ENCODE measurements at regions not wholly inside any gene's neighbourhood (a gene's known extent, or its start where the extent isn't known, plus 50 kb on each side); places are given as distances from the start of the nearest gene placed in this dataset.

- no peak overlapping the region for H3K4me3 Mint-ChIP-seq (ENCODE audit: unreplicated experiment)
- no peak overlapping the region for H3K27ac Mint-ChIP-seq (ENCODE audit: unreplicated experiment)
- no peaks in the 10 kb centered on the region for H3K36me3 Mint-ChIP-seq (ENCODE audit: low read depth)
- H3K4me1 Mint-ChIP-seq (ENCODE audit: low read depth) = no peaks in the 10 kb centered on the region
- TF ChIP-seq, protein P1, sequence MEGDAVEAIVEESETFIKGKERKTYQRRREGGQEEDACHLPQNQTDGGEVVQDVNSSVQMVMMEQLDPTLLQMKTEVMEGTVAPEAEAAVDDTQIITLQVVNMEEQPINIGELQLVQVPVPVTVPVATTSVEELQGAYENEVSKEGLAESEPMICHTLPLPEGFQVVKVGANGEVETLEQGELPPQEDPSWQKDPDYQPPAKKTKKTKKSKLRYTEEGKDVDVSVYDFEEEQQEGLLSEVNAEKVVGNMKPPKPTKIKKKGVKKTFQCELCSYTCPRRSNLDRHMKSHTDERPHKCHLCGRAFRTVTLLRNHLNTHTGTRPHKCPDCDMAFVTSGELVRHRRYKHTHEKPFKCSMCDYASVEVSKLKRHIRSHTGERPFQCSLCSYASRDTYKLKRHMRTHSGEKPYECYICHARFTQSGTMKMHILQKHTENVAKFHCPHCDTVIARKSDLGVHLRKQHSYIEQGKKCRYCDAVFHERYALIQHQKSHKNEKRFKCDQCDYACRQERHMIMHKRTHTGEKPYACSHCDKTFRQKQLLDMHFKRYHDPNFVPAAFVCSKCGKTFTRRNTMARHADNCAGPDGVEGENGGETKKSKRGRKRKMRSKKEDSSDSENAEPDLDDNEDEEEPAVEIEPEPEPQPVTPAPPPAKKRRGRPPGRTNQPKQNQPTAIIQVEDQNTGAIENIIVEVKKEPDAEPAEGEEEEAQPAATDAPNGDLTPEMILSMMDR (IDR thresholded peaks at IDR 0.05) = no peak
- H3K27me3 Mint-ChIP-seq (ENCODE audit: low read depth) = peaks cover 15% of the 10 kb centered on the region
- no peaks in the 10 kb centered on the region for H3K9me3 Mint-ChIP-seq (ENCODE audit: low read depth)
- DNase-seq (ENCODE audit: low spot score) = no peak
These were observed 115.3 kb upstream of the KIRREL3 start for GRCh38 chr11:127115844-127116243.

- TF ChIP-seq, protein P1 (IDR thresholded peaks at IDR 0.05) = no peak
- no peak for DNase-seq (ENCODE audit: low spot score)
- peaks cover 19% of the 10 kb centered on the region for H3K27me3 Mint-ChIP-seq (ENCODE audit: low read depth)
- H3K36me3 Mint-ChIP-seq (ENCODE audit: low read depth) = no peaks in the 10 kb centered on the region
- no peaks in the 10 kb centered on the region for H3K4me1 Mint-ChIP-seq (ENCODE audit: low read depth)
- H3K4me3 Mint-ChIP-seq (ENCODE audit: unreplicated experiment) = no peak overlapping the region
- no peaks in the 10 kb centered on the region for H3K9me3 Mint-ChIP-seq (ENCODE audit: low read depth)
- H3K27ac Mint-ChIP-seq (ENCODE audit: unreplicated experiment) = no peak overlapping the region
These were observed 113.5 kb upstream of the KIRREL3 start for GRCh38 chr11:127114035-127114434.

DNA sequence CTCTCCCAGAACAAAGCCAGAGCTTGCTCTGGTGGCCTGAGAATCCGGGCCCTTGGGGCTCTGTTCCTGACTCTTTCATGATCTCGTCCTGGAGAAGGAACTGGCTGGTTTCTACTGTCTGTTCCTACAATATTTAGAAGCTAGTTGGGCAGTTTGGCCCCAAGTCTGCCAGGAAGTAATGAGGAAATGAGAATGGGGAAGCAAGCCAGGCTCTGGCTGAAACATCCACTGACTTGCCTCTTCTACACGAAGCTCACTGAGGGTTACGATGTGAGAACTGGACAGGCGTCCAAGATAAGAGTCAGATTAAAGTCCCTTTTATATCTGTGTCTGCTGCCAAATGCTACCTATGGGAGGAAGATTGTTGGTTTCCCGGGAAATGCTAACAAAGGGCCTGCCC is 110.0 kb upstream of the KIRREL3 start:
- peaks cover 24% of the 10 kb centered on the region for H3K27me3 Mint-ChIP-seq (ENCODE audit: low read depth)
- H3K4me1 Mint-ChIP-seq (ENCODE audit: low read depth) = no peaks in the 10 kb centered on the region
- no peak overlapping the region for H3K27ac Mint-ChIP-seq (ENCODE audit: unreplicated experiment)
- H3K36me3 Mint-ChIP-seq (ENCODE audit: low read depth) = no peaks in the 10 kb centered on the region
- H3K9me3 Mint-ChIP-seq (ENCODE audit: low read depth) = no peaks in the 10 kb centered on the region
- no peak overlapping the region for H3K4me3 Mint-ChIP-seq (ENCODE audit: unreplicated experiment)
- TF ChIP-seq, protein P1 (IDR thresholded peaks at IDR 0.05) = no peak
- DNase-seq (ENCODE audit: low spot score) = no peak

- Mint-ChIP-seq H3K27me3 (ENCODE audit: low read depth) (peaks cover 28% of the 10 kb centered on the region), H3K4me3 (ENCODE audit: unreplicated experiment) (no peak overlapping the region), H3K4me1 (ENCODE audit: low read depth) (no peaks in the 10 kb centered on the region), H3K36me3 (ENCODE audit: low read depth) (no peaks in the 10 kb centered on the region), H3K9me3 (ENCODE audit: low read depth) (no peaks in the 10 kb centered on the region), H3K27ac (ENCODE audit: unreplicated experiment) (no peak overlapping the region)
- TF ChIP-seq, protein P1 (IDR thresholded peaks at IDR 0.05) = no peak
- DNase-seq (ENCODE audit: low spot score) = no peak
These were observed 109.4 kb upstream of the KIRREL3 start for GRCh38 chr11:127109796-127110480.

DNA sequence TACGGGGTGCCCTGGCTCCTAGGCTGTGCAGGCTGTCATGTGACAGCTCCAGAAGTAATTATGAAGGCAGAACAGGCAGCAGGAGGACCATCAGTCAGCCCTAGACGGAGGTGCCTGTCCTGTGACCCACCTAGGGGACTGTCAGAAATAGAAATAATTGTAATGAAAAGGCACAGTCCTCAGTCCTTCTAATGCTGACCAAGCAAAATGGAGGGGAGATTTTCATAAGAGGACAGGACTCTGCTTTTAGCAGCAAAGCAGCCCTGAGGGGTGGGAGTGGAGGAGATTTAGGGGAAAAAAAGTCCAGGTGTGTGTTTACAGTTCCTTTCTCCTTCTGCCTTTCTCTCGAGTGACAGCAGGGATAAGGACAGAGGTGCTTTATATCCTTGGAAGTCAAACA is 108.3 kb upstream of the KIRREL3 start:
- Mint-ChIP-seq H3K4me3 (ENCODE audit: unreplicated experiment) (no peak overlapping the region), H3K27ac (ENCODE audit: unreplicated experiment) (no peak overlapping the region), H3K4me1 (ENCODE audit: low read depth) (no peaks in the 10 kb centered on the region), H3K36me3 (ENCODE audit: low read depth) (no peaks in the 10 kb centered on the region), H3K9me3 (ENCODE audit: low read depth) (no peaks in the 10 kb centered on the region), H3K27me3 (ENCODE audit: low read depth) (peaks cover 34% of the 10 kb centered on the region)
- no peak for DNase-seq (ENCODE audit: low spot score)
- TF ChIP-seq, protein P1 (IDR thresholded peaks at IDR 0.05) = no peak
